ENCODE measurements at regions not wholly inside any gene's neighbourhood (a gene's known extent, or its start where the extent isn't known, plus 50 kb on each side); places are given as distances from the start of the nearest gene placed in this dataset.

- TF ChIP-seq RXRA (IDR thresholded peaks at IDR 0.05) = no peak
- no peak for TF ChIP-seq CTCF (IDR thresholded peaks at IDR 0.05; ENCODE audit: low read depth, low read length, missing input control)
- no peak for TF ChIP-seq MAX (IDR thresholded peaks at IDR 0.05)
- no peak for TF ChIP-seq ATF3 (IDR thresholded peaks at IDR 0.05)
- no peak for TF ChIP-seq RAD21 (IDR thresholded peaks at IDR 0.05)
- no peak for TF ChIP-seq EGR1 (IDR thresholded peaks at IDR 0.05; ENCODE audit: low read depth in 2 of 2)
- TF ChIP-seq YY1 (IDR thresholded peaks at IDR 0.05) = no peak
- no peak for TF ChIP-seq REST (IDR thresholded peaks at IDR 0.05)
- TF ChIP-seq ZBTB33 (IDR thresholded peaks at IDR 0.05) = no peak
- no peak for TF ChIP-seq GABPA (IDR thresholded peaks at IDR 0.05 in 1 of 2, conservative IDR thresholded peaks at IDR 0.05 in 1 of 2)
- TF ChIP-seq TAF1 (conservative IDR thresholded peaks at IDR 0.05) = no peak
These were observed 1095.2 kb upstream of the POU3F4 start for GRCh38 chrX:82412858-82413257.
